ENCODE measurements at regions not wholly inside any gene's neighbourhood (a gene's known extent, or its start where the extent isn't known, plus 50 kb on each side); places are given as distances from the start of the nearest gene placed in this dataset.

DNA sequence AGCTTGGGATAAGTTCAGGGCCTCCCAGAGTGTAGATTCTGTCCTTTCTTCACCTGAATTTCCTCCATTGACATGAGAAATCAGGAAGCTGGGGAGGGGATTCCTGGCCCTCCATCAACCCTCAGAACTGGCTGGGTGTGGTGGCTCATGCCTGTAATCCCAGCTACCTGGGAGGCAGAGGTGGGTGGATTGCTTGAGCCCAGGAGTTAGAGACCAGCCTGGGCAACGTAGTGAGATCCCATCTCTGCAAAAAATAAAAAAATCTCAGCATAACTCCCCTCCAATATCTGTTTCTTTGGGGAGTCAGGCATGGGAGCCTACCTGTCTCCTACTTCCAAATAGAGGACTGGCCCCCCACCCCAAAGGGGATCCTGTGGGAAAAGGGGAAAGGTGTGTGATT, 59.8 kb upstream of the TBX3 start:
- no CpG with 5 or more reads among the region's 1 CpG for WGBS (ENCODE audit: insufficient coverage)
- H3K9ac ChIP-seq (ENCODE audit: insufficient read depth, low read length, poor library complexity, severe bottlenecking): no peak overlapping the region
- H2AFZ ChIP-seq (ENCODE audit: insufficient read depth, low read depth, low read length, poor library complexity, severe bottlenecking): no peak overlapping the region
- no peaks in the 10 kb centered on the region for H3K79me2 ChIP-seq (ENCODE audit: insufficient read depth, low read length)
- Mint-ChIP-seq H3K36me3 (no peaks in the 10 kb centered on the region), H3K4me3 (no peak overlapping the region), H3K9me3 (no peaks in the 10 kb centered on the region), H3K27ac (no peak overlapping the region), H3K27me3 (ENCODE audit: low read depth in 3 of 3) (peaks cover 5 to 9% (median 8%) of the 10 kb centered on the region in 3 donors), H3K4me1 (peaks cover 13% of the 10 kb centered on the region)
- no peak overlapping the region for H3K4me2 ChIP-seq (replicated peaks; ENCODE audit: extremely low read depth, low read length, poor library complexity, severe bottlenecking)
- TF ChIP-seq, protein P1, sequence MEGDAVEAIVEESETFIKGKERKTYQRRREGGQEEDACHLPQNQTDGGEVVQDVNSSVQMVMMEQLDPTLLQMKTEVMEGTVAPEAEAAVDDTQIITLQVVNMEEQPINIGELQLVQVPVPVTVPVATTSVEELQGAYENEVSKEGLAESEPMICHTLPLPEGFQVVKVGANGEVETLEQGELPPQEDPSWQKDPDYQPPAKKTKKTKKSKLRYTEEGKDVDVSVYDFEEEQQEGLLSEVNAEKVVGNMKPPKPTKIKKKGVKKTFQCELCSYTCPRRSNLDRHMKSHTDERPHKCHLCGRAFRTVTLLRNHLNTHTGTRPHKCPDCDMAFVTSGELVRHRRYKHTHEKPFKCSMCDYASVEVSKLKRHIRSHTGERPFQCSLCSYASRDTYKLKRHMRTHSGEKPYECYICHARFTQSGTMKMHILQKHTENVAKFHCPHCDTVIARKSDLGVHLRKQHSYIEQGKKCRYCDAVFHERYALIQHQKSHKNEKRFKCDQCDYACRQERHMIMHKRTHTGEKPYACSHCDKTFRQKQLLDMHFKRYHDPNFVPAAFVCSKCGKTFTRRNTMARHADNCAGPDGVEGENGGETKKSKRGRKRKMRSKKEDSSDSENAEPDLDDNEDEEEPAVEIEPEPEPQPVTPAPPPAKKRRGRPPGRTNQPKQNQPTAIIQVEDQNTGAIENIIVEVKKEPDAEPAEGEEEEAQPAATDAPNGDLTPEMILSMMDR (IDR thresholded peaks at IDR 0.05): no peak
- DNase-seq: no peak
- intact Hi-C loops (cut with micrococcal nuclease): no loop called here
- no peaks in the 10 kb centered on the region for H3K36me3 ChIP-seq (replicated peaks in 1 of 2; ENCODE audit: control insufficient read depth in 1 of 2, insufficient read depth in 2 of 2, low read length in 2 of 2)
- H4K20me1 ChIP-seq (ENCODE audit: insufficient read depth, low read length): no peaks in the 10 kb centered on the region
- no peak overlapping the region for H3K4me3 ChIP-seq (replicated peaks in 1 of 3; ENCODE audit: low read depth in 2 of 3, low read length in 3 of 3)
- no peak overlapping the region for H3K27ac ChIP-seq (ENCODE audit: low read depth in 1 of 2, low read length in 2 of 2)
- H3K9me3 ChIP-seq (replicated peaks in 1 of 2; ENCODE audit: control insufficient read depth in 1 of 2, insufficient read depth in 1 of 2, low read length in 2 of 2): no peaks in the 10 kb centered on the region
- peaks cover 0 to 22% of the 10 kb centered on the region in 2 donors for H3K4me1 ChIP-seq (ENCODE audit: control insufficient read depth in 1 of 2, insufficient read depth in 2 of 2, low read length in 2 of 2)
- H3K27me3 ChIP-seq (ENCODE audit: control insufficient read depth in 2 of 2, insufficient read depth in 2 of 2, low read length in 2 of 2): no peaks in the 10 kb centered on the region

DNA sequence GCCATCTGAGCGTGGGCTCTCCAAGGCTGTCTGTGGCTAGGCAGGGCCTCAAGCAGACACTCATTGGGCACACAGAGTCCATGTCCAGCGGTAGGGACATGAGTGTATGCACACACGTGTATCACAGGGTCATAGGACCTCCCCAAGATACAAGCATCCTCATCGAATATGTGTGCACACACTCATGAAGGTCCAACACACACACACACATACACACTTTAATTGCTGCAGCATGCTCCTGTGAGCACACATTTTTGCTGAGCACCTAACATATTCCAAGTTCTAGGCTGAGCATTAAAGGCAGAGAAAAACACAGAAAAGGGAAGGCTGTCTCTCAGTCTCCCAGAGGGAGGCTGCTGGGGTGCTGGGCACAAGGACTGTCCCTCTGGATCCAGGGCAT, 59.3 kb upstream of the TBX3 start:
- WGBS (ENCODE audit: insufficient coverage): 100% methylated on average over 4 of the region's 4 CpGs
- no peaks in the 10 kb centered on the region for H3K36me3 ChIP-seq (replicated peaks in 1 of 2; ENCODE audit: control insufficient read depth in 1 of 2, insufficient read depth in 2 of 2, low read length in 2 of 2)
- intact Hi-C loops (cut with micrococcal nuclease): no loop called here
- no peak overlapping the region for H3K4me2 ChIP-seq (replicated peaks; ENCODE audit: extremely low read depth, low read length, poor library complexity, severe bottlenecking)
- H3K27me3 ChIP-seq (ENCODE audit: control insufficient read depth in 2 of 2, insufficient read depth in 2 of 2, low read length in 2 of 2): no peaks in the 10 kb centered on the region
- no peak overlapping the region for H3K27ac Mint-ChIP-seq
- H3K9me3 Mint-ChIP-seq: no peaks in the 10 kb centered on the region
- H3K79me2 ChIP-seq (ENCODE audit: insufficient read depth, low read length): no peaks in the 10 kb centered on the region
- H2AFZ ChIP-seq (ENCODE audit: insufficient read depth, low read depth, low read length, poor library complexity, severe bottlenecking): no peak overlapping the region
- peak overlapping the region in 1 of 2 donors; percentile 62 for H3K4me3 Mint-ChIP-seq
- no peaks in the 10 kb centered on the region for H3K36me3 Mint-ChIP-seq
- H3K27me3 Mint-ChIP-seq (ENCODE audit: low read depth in 3 of 3): peaks cover 5 to 11% (median 8%) of the 10 kb centered on the region in 3 donors
- H3K4me1 ChIP-seq (ENCODE audit: control insufficient read depth in 1 of 2, insufficient read depth in 2 of 2, low read length in 2 of 2): peaks cover 0 to 22% of the 10 kb centered on the region in 2 donors
- no peaks in the 10 kb centered on the region for H4K20me1 ChIP-seq (ENCODE audit: insufficient read depth, low read length)
- no peak overlapping the region for H3K4me3 ChIP-seq (replicated peaks in 1 of 3; ENCODE audit: low read depth in 2 of 3, low read length in 3 of 3)
- H3K27ac ChIP-seq (ENCODE audit: low read depth in 1 of 2, low read length in 2 of 2): no peak overlapping the region
- H3K9ac ChIP-seq (ENCODE audit: insufficient read depth, low read length, poor library complexity, severe bottlenecking): no peak overlapping the region
- DNase-seq: no peak
- no peaks in the 10 kb centered on the region for H3K9me3 ChIP-seq (replicated peaks in 1 of 2; ENCODE audit: control insufficient read depth in 1 of 2, insufficient read depth in 1 of 2, low read length in 2 of 2)
- peaks cover 13% of the 10 kb centered on the region for H3K4me1 Mint-ChIP-seq
- TF ChIP-seq, protein P1 (IDR thresholded peaks at IDR 0.05): no peak
